Glomerular endothelial cell (primary cell): ENCODE measurements at regions not wholly inside any gene's neighbourhood (a gene's known extent, or its start where the extent isn't known, plus 50 kb on each side); places are given as distances from the start of the nearest gene placed in this dataset.
"Not testable (repeated sequence)": the region's sequence is repeated elsewhere in the genome, so short reads cannot be mapped to it uniquely, and the experiment has no call there.

Source experiments
- DNase-seq: peaks from one replicate; pipeline ENCODE4 v3.0.0-alpha.2; 2011; ENCODE audit warnings: low read depth, low spot score; ENCODE audit errors: extremely low read depth

GRCh38 chr6:99801805-99802204, 192.2 kb downstream of the MCHR2 start:
- DNase-seq: no peak

- no peak for DNase-seq
These were observed 191.5 kb downstream of the MCHR2 start for GRCh38 chr6:99802396-99803031.

GRCh38 chr6:99808992-99809391, 185.0 kb downstream of the MCHR2 start:
- DNase-seq: no peak

GRCh38 chr6:99810295-99810694, 183.7 kb downstream of the MCHR2 start:
- DNase-seq: no peak

- no peak for DNase-seq
These were observed 182.9 kb downstream of the MCHR2 start for GRCh38 chr6:99810942-99811620.

DNA sequence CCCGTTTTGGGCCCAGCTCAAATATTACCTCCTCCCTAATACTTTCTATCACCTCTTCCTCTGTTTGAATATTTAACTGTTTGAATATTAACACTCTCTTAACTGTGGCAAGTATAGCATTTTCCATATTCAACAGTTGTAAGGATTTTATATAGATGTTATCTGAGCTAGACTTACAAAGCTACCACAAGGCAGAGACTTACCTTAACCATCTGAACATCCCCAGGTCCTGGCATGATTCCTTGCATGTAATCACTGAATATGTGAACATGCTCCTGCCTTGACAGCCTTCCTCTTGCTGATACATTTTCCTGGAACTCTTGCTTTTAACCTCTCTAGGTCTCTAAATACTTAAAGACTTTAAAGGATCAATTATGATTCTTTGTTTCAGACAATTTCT, 182.4 kb downstream of the MCHR2 start:
- DNase-seq: no peak

DNA sequence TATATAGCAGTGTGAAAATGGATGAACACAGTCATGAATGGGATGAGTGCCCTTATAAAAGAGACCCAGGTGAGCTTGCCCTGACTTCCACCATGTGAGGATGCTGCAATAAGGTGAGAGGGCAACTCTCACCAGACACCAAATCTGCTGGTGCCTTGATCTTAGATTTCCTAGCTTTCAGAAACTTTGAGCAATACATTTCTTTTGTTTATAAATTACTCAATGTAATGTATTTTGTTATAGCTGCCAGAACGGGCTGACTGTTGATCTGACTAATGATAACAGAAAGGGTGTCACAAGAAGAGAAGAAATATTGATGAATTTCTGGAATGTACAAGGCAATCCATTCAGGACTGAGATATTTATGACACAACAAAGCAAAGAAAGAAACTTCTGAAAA, 180.5 kb downstream of the MCHR2 start:
- DNase-seq: no peak

GRCh38 chr6:99814230-99814928, 179.6 kb downstream of the MCHR2 start:
- DNase-seq: no peak

DNA sequence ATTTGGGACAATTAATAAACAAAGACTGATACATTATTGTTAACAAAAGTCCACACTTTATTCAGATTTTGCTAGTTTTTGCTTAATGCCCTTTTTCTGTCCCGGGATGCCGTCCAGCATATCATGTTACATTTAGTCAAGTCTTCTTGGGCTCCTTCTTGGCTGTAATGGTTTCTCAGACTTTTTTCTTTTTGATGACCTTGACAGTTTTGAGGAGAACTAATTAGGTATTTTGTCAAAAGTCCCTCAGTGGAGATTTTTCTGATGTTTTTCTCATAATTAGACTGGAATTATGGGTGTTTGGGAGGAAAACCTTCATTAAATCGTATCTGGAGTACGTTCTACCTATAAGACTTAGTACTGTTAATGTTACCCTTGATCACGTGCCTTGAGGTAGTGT, 177.2 kb downstream of the MCHR2 start:
- DNase-seq: no peak

DNA sequence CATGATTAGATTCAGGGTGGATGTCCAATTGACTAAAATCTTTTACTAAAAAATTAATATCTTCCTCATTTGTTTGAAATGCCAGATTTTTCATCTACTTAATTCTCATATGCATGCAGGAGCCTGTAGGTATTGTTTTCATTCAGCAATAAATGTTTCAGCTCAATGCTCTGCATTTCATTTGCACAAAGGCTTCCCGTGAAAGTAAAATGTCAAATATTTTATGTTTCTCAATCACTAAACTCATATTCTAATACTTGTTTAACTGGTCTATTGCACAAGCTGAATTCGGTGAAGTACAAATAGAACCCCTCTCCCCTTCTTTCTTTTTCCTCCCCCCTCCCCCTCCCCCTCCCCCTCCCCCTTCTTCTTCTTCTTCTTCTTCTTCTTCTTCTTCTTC, 175.9 kb downstream of the MCHR2 start:
- DNase-seq: no peak

DNA sequence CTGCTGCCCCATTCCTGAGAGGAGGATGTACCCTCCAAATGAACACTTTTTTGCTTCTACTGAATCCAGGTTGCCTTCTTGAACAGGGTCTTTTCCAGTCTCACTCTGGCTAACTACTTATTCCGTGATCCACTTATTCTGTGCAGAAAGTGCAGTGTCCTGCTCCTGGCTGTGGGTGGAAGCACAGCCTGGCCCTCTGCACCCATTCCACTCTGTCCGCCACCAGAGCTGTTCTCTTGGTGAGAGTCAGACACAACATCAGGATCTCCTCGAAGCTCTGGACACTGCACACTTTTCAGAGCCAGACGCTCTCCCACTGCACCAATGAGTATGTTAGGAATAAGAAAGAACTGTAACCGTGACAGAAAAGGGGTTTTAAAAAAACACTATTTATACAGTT, 174.2 kb downstream of the MCHR2 start:
- no peak for DNase-seq

DNA sequence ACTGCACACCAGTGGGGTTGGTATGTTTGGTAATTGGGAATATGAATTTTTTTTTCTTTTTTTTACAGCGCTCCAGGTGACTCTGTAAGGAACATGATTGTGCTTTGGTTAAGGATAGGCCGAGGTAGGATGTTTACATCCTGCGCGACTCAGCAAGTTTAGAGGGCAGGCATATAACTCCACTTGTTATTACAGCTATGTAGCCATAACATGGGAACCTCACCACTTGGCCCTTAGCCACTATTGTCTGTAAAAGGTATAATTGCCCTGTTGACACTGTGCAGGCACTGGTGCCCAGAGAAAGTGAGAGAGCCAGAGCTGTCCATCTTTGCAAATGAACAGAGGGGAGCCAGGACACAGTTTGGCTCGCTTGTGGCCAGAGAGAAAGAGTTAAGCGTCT, 172.9 kb downstream of the MCHR2 start:
- DNase-seq: no peak

DNA sequence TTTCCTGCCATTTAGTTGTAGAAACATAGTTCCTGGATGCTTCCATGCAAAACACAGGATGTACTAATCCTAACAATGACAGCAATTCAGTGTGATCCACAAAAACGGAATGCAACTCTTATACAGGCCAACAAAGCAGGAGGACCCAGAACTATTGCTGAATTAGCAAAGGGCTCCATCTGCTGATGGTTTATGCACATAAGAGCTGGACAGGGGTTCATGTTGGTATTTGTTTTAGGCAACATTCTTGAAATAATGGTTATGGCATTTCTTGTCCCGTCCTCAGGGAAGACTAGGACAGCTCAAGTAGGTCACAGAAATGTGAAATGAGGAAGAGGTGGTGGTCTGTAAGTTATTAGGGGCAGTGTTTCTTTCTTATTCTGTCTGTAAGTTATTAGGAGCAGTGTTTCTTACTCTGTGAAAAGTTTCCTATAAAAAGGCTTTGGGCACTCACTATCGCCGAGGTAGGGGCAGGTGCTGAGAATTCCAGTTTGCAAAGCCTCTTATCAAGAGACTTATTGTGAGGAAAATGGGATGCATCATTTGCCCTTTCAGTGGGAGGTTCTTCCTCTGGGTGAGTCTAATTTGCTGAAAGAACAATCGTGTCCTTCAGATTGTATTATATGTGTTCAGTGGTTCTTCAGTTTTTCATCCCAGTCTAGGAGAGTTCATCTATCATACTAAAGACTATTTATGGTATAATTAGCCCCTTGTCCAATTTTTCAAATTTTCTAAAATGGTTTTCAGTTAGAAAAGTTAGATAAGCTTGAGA, 171.1 kb downstream of the MCHR2 start:
- DNase-seq: no peak

- DNase-seq: not testable (repeated sequence)
These were observed 170.3 kb downstream of the MCHR2 start for GRCh38 chr6:99823513-99824235.

DNA sequence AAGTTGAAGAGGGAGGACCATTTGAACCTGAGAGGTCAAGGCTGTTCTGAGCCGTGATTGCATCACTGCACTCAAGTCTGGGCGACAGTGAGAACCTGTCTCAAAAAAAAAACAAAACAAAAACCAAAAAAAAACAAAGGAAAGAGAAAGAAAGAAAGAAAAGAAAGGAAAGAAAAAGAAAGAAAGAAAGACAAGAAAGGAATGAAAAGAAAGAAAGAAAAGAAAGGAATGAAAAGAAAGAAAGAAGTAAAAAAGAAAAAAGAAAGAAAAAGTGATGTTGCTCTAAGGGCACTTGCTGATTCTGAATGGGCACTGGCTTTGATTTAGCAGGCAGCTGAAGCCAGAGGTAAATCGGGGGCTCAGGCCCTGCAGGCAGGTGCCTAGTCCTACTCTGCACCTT, 161.0 kb downstream of the MCHR2 start:
- no peak for DNase-seq

DNA sequence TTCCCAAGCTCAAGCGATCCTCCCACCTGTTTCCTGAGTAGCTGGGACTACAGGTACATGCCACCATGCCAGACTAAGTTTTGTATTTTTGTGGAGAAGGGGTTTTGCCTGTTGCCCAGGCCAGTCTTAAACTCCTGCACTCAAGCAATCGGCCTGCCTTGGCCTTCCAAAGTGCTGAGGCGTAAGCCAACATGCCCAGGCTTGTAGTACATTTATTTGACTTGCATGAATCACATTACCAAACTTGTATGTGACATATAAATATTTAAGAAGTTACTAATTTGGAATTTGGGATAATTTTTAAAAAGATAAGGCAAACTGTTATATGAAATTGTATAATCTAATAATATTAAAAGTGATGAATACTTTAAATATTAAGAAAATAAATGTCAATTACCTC, 157.6 kb downstream of the MCHR2 start:
- no peak for DNase-seq

DNA sequence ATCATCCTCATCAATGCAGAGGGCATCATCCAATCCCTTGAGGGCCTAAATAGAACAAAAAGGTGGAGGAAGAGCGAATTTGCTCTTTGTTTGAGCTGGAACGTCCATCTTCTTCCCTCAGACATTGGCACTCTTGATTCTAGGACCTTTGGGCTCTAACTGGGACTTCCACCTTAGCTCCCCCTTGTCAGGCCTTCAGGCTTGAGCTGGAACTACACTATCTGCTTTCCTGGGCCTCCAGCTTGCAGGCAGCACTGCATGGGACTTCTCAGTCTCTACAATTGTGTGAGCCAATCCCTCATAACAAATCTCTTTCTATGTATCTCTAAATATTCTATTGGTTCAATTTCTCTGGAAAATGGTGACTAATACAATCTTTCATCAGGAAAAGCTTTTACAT, 155.4 kb downstream of the MCHR2 start:
- no peak for DNase-seq

DNA sequence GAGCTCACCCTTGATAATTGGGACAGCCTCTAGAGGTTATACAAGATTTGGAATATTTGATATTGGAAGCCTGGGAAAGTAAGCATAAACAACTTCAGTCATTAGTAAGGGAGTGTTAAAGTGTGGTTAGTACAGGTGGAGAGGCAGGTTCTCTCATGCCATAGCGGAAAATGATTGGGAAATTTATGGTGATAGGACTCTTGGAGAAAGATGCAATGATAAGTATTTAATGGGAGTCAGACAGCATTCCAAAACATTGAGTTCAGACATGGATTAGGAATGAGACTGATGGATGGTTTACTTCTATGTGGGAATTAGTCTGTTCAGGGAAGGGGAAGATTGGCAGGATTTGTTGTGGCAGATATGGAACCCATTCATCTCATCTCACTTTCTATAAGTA, 152.7 kb downstream of the MCHR2 start:
- DNase-seq: no peak

DNA sequence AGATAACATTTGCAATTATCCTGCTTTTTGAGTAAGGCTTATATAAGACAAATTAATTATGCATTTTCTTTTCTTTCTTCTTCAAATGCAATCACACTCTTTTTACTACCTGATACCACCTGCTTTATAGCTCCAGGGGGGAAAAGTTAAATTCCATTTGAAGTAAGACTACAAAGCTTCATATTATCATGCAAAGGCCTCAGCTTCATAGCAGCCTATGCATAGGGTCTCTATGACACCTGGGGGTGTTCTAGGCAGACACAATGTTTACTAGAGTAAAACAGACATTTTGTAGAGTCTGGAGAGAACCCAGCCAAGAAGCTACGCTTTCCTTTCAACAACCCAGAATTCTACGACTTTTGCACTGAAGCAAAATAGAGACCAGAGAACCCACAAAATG, 148.0 kb downstream of the MCHR2 start:
- no peak for DNase-seq

DNA sequence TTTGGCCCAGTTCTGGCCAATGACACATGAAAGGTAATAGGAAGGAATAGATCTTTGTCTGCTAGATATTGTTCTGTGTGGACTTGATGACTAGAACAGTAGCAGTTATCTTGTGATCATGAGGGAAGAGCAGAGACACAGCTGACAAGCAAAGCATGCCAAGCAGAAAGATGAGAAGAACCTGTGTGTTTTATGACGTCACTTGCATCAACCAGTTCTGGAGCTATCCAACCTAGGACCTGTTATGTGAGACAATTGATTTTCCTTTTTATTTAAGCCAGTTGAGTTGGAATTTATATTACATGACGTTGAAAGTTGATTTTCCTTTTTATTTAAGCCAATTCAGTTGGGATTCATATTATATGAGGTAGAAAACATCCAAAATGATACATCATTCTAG, 143.2 kb downstream of the MCHR2 start:
- no peak for DNase-seq

DNA sequence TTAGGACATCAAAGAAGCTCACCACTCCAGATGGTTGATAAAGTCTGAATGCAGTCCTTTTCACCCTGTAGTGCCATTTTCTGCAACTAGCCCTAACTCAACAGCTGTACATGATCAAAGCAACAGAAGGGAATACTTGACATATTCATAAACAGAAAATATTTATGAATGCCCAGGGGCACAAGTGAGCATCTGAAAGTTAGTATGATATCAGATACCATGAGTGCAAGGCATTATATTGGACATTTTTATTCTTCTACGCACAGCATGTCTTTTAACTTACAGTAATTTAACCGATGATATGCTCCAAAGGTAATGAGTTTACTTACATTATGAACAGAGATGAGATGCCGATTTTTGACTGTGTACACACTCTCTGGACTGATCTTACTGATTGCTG, 142.0 kb downstream of the MCHR2 start:
- DNase-seq: no peak
